Neural cell (in vitro differentiated cells): ENCODE measurements at regions not wholly inside any gene's neighbourhood (a gene's known extent, or its start where the extent isn't known, plus 50 kb on each side); places are given as distances from the start of the nearest gene placed in this dataset.

Source experiments
- H2AFZ ChIP-seq: fragments of 200-600, 300-800 bp; sonication (generic), shearing (Covaris generic); 2 replicates; pipeline ENCODE4 v1.6.0; 2014; ENCODE audit warnings: low read depth, mild to moderate bottlenecking, antibody characterized with exemption, low read length, moderate library complexity
- H3F3A ChIP-seq: fragments of 200-600 bp; shearing (Covaris generic); 2 replicates; pipeline ENCODE4 v1.6.1; 2016; ENCODE audit warnings: mild to moderate bottlenecking, moderate library complexity, mixed read lengths, antibody characterized with exemption, low read length; ENCODE audit not compliant: insufficient read depth, poor library complexity, severe bottlenecking
- H3K27ac ChIP-seq: fragments of 200-600, 300-800 bp; sonication (generic), shearing (Covaris generic); 2 replicates; pipeline ENCODE4 v1.5.1; 2014; ENCODE audit warnings: mild to moderate bottlenecking, low read length, moderate library complexity
- H3K27me3 ChIP-seq: fragments of 300-800, 200-600 bp; sonication (generic), shearing (Covaris generic); 2 replicates; pipeline ENCODE4 v1.6.0; 2014; ENCODE audit warnings: mild to moderate bottlenecking, low read depth, low read length, moderate library complexity; ENCODE audit not compliant: insufficient read depth
- H3K36me3 ChIP-seq: fragments of 300-800, 200-600 bp; sonication (generic), shearing (Covaris generic); 2 replicates; pipeline ENCODE4 v1.5.1; 2014; ENCODE audit warnings: mild to moderate bottlenecking, antibody characterized with exemption, low read length, moderate library complexity; ENCODE audit not compliant: insufficient read depth
- H3K4me2 ChIP-seq: fragments of 300-800, 200-600 bp; sonication (generic), shearing (Covaris generic); 2 replicates; pipeline ENCODE4 v1.6.0; 2014; ENCODE audit warnings: mild to moderate bottlenecking, low read length
- H3K4me3 ChIP-seq: fragments of 300-800, 200-600 bp; sonication (generic), shearing (Covaris generic); 2 replicates; pipeline ENCODE4 v1.5.1; 2014; ENCODE audit warnings: mild to moderate bottlenecking, low read length, moderate library complexity
- H3K79me2 ChIP-seq: fragments of 200-600 bp; shearing (Covaris generic); replicated peaks from 2 replicates; pipeline ENCODE4 v1.6.0; 2014; ENCODE audit warnings: mild to moderate bottlenecking, low read length, moderate library complexity; ENCODE audit not compliant: insufficient read depth
- H3K9ac ChIP-seq: fragments of 300-800, 200-600 bp; sonication (generic), shearing (Covaris generic); 2 replicates; pipeline ENCODE4 v1.6.1; 2016; ENCODE audit warnings: mild to moderate bottlenecking, low read length, mixed read lengths
- H3K9me2 ChIP-seq: fragments of 200-600 bp; shearing (Covaris generic); 2 replicates; pipeline ENCODE4 v1.6.1; 2016; ENCODE audit warnings: mild to moderate bottlenecking, low read length, mixed read lengths; ENCODE audit not compliant: insufficient read depth
- H3K9me3 ChIP-seq: fragments of 200-600, 300-800 bp; sonication (generic), shearing (Covaris generic); 2 replicates; pipeline ENCODE4 v1.6.1; 2016; ENCODE audit warnings: mild to moderate bottlenecking, mixed run types, low read length, moderate library complexity, mixed read lengths
- H4K20me1 ChIP-seq: fragments of 200-600 bp; shearing (Covaris generic); 2 replicates; pipeline ENCODE4 v1.6.1; 2016; ENCODE audit warnings: mild to moderate bottlenecking, mixed run types; ENCODE audit not compliant: insufficient read depth
- CTCF ChIP-seq: fragments of 450-650 bp; IDR thresholded peaks from 2 replicates; pipeline ENCODE4 v1.5.1; 2014; ENCODE audit warnings: antibody characterized with exemption, mild to moderate bottlenecking, moderate library complexity; ENCODE audit not compliant: poor library complexity, severe bottlenecking
- EP300 ChIP-seq: fragments of 450-650 bp; conservative IDR thresholded peaks from 2 replicates; pipeline ENCODE4 v1.6.1; 2014; ENCODE audit warnings: antibody characterized with exemption, mild to moderate bottlenecking, moderate library complexity; ENCODE audit not compliant: poor library complexity, severe bottlenecking
- EZH2 ChIP-seq: fragments of 200-600, 300-800 bp; shearing (Covaris generic), sonication (generic); IDR thresholded peaks from 2 replicates; pipeline ENCODE4 v1.6.1; 2014; ENCODE audit warnings: antibody characterized with exemption, low read length, borderline replicate concordance, mild to moderate bottlenecking; ENCODE audit not compliant: insufficient read depth, poor library complexity, severe bottlenecking
- MXI1 ChIP-seq: fragments of 450-650 bp; conservative IDR thresholded peaks from 2 replicates; pipeline ENCODE4 v1.6.1; 2014; ENCODE audit warnings: antibody characterized with exemption, mild to moderate bottlenecking; ENCODE audit not compliant: poor library complexity, severe bottlenecking
- POLR2AphosphoS5 ChIP-seq: IDR thresholded peaks from 2 replicates; pipeline ENCODE4 v1.6.1; 2012
- RAD21 ChIP-seq: fragments of 450-650 bp; conservative IDR thresholded peaks from 2 replicates; pipeline ENCODE4 v1.6.1; 2014; ENCODE audit warnings: antibody characterized with exemption, mild to moderate bottlenecking, moderate library complexity
- REST ChIP-seq: IDR thresholded peaks from 2 replicates; pipeline ENCODE4 v1.6.1; 2012; ENCODE audit warnings: borderline replicate concordance
- SMC3 ChIP-seq: fragments of 450-650 bp; conservative IDR thresholded peaks from 2 replicates; pipeline ENCODE4 v1.6.1; 2014; ENCODE audit warnings: antibody characterized with exemption, mild to moderate bottlenecking, moderate library complexity; ENCODE audit not compliant: poor library complexity
- TAF1 ChIP-seq: IDR thresholded peaks from 2 replicates; pipeline ENCODE4 v1.6.1; 2012; ENCODE audit warnings: low read depth

GRCh38 chr5:40160435-40160834 lies 519.3 kb upstream of the PTGER4 start:
- Histone ChIP-seq H2AFZ (no peak overlapping the region), H3K36me3 (no peaks in the 10 kb centered on the region), H3F3A (no peaks in the 10 kb centered on the region), H4K20me1 (no peaks in the 10 kb centered on the region), H3K27me3 (no peaks in the 10 kb centered on the region), H3K79me2 (no peaks in the 10 kb centered on the region), H3K4me3 (no peak overlapping the region), H3K9ac (no peak overlapping the region), H3K9me3 (no peaks in the 10 kb centered on the region), H3K9me2 (no peaks in the 10 kb centered on the region), H3K27ac (no peak overlapping the region), H3K4me2 (no peak overlapping the region)
- TF ChIP-seq EZH2: no peak
- no peak for TF ChIP-seq REST
- no peak for TF ChIP-seq EP300
- no peak for TF ChIP-seq TAF1
- no peak for TF ChIP-seq POLR2AphosphoS5
- TF ChIP-seq MXI1: no peak
- TF ChIP-seq CTCF: no peak
- TF ChIP-seq RAD21: no peak
- TF ChIP-seq SMC3: no peak

- Histone ChIP-seq H4K20me1 (no peaks in the 10 kb centered on the region), H3K4me3 (no peak overlapping the region), H3K79me2 (no peaks in the 10 kb centered on the region), H3K4me2 (no peak overlapping the region), H3K9me2 (no peaks in the 10 kb centered on the region), H3K27ac (no peak overlapping the region), H3F3A (no peaks in the 10 kb centered on the region), H3K27me3 (no peaks in the 10 kb centered on the region), H3K9ac (no peak overlapping the region), H3K9me3 (no peaks in the 10 kb centered on the region), H3K36me3 (no peaks in the 10 kb centered on the region), H2AFZ (no peak overlapping the region)
- TF ChIP-seq EP300 (peak; percentile 86), POLR2AphosphoS5 (peak; percentile 65), EZH2 (no peak)
These were observed 525.5 kb upstream of the PTGER4 start for GRCh38 chr5:40154194-40154593.

GRCh38 chr5:40150896-40151295 lies 528.8 kb upstream of the PTGER4 start:
- no peaks in the 10 kb centered on the region for H3K27me3 ChIP-seq
- no peaks in the 10 kb centered on the region for H3K9me3 ChIP-seq
- H3K4me3 ChIP-seq: no peak overlapping the region
- H3K27ac ChIP-seq: no peak overlapping the region
- no peaks in the 10 kb centered on the region for H3K79me2 ChIP-seq
- H3K4me2 ChIP-seq: no peak overlapping the region
- H3K9me2 ChIP-seq: no peaks in the 10 kb centered on the region
- TF ChIP-seq MXI1 (no peak), CTCF (no peak), RAD21 (no peak), EZH2 (no peak), REST (no peak), EP300 (no peak)
- no peaks in the 10 kb centered on the region for H4K20me1 ChIP-seq
- no peaks in the 10 kb centered on the region for H3F3A ChIP-seq
- H3K36me3 ChIP-seq: no peaks in the 10 kb centered on the region
- no peak overlapping the region for H2AFZ ChIP-seq
- no peak overlapping the region for H3K9ac ChIP-seq
